NCI-H146 (cell line): ENCODE measurements at regions not wholly inside any gene's neighbourhood (a gene's known extent, or its start where the extent isn't known, plus 50 kb on each side); places are given as distances from the start of the nearest gene placed in this dataset.

ENCODE experiments used
- DNase-seq: peaks from one replicate; lab custom pipeline; 2025; lab: John Stamatoyannopoulos, UW

GRCh38 chrX:45400027-45400779 lies 199.5 kb upstream of the DIPK2B start:
- no peak for DNase-seq

GRCh38 chrX:45385757-45386156 lies 185.1 kb upstream of the DIPK2B start:
- no peak for DNase-seq

DNA sequence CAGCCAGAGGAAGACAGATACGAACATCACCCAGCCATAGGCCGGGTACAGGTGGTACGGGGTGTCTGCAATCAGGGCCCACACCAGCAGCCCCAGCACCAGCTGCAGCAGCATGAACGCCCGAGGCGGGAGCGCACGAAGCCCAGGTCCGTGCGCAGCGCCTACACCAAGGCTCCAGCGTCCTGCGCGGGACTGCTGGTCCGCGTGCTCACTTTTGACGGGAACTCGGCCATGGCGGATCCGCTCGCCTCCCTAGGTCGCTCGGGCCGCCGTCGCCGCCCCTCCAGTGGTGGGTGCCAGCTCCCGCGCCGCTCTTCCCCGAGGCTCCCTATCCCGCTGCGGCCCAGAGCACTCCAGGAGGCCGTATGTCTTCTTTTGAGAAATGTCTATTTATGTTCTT lies 181.2 kb upstream of the DIPK2B start:
- DNase-seq = no peak

GRCh38 chrX:45381366-45381765 lies 180.7 kb upstream of the DIPK2B start:
- no peak for DNase-seq

DNA sequence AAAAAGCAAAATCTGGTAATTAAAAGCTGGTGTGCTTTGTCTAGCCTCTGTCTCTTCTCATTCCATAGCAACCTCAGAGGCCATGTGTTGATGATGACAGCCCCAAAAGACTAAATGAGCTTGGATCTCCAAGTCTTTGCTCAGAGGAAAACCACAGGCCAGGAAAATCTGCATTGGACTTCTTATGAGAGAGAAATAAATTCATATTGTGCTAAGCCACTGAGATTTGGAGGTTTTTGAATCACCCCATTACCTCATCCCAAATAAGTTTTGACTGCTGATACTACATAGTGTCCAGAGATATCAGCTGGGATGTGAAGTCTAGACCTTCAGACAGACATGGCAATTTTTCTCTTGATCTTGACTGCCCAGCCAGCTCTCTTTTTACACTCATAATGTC lies 178.6 kb upstream of the DIPK2B start:
- DNase-seq = no peak

- no peak for DNase-seq
Observed at GRCh38 chrX:45372151-45372550, 171.5 kb upstream of the DIPK2B start.

GRCh38 chrX:45368705-45369104 lies 168.0 kb upstream of the DIPK2B start:
- DNase-seq = no peak

- no peak for DNase-seq
Observed at GRCh38 chrX:45363596-45363995, 162.9 kb upstream of the DIPK2B start.

- no peak for DNase-seq
Observed at GRCh38 chrX:45360571-45360970, 159.9 kb upstream of the DIPK2B start.

- DNase-seq = no peak
Observed at GRCh38 chrX:45358392-45358791, 157.7 kb upstream of the DIPK2B start.

- no peak for DNase-seq
Observed at GRCh38 chrX:45353456-45353855, 152.8 kb upstream of the DIPK2B start.

DNA sequence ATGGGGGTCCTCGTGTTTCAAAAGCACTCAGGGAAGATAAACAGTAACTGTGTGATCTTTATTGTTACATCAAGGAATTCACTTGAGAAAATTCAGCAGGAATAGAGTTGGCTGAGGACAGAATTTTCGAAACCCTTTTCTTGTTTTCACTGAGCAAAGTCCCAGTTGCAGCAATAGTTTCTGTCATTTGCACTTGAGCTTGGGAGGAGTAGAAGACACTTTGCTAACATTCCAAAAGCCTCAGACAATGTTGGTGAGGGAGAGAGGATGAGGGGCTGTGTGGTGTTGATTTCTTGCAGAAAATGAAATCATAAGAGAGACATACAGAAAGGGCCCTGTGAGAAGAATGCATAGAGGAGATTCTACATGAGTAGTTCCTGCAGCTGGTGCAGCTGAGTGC lies 151.9 kb upstream of the DIPK2B start:
- DNase-seq = no peak

- no peak for DNase-seq
Observed at GRCh38 chrX:45351478-45351877, 150.8 kb upstream of the DIPK2B start.

DNA sequence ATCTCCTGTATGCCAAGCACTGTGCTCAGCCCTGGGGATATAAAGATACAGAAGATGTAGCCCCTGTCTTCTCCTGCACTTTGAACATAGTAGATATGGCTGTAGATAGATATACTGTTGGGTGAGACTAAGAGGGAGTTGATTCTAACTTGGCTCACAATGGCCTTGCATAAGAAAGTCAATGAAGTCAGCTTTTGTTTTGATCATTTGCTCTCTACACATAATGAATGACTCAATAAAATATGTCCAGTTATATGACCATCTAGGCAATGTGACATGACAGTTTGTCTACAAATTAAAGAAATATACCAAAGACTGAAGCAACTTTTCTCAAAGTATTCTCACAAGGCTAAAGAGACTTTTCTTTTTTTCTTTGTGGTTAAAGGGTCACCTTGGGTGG lies 147.6 kb upstream of the DIPK2B start:
- DNase-seq = no peak

GRCh38 chrX:45347877-45348276 lies 147.2 kb upstream of the DIPK2B start:
- DNase-seq = no peak

GRCh38 chrX:45344594-45344993 lies 143.9 kb upstream of the DIPK2B start:
- DNase-seq = no peak

DNA sequence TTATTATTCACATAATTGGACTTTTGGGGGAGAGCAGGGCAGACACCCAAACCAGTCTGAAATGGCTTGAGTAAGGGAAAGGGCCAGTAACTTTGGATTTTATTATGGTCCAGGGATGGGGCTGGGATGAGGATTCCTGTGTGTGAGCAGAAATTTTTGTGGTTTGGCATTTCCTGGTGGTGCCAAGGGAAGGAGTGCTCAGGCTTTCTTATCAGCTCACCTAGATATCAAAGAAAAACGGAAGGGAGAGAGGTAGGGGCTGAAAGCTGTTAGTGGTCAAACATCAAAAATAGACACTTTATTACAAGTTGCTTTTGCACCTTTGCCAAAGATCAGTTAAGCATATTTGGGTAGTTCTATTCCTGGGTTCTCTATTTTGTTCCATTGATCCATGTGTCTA lies 128.5 kb upstream of the DIPK2B start:
- no peak for DNase-seq

- DNase-seq = no peak
Observed at GRCh38 chrX:45324941-45325340, 124.3 kb upstream of the DIPK2B start.

DNA sequence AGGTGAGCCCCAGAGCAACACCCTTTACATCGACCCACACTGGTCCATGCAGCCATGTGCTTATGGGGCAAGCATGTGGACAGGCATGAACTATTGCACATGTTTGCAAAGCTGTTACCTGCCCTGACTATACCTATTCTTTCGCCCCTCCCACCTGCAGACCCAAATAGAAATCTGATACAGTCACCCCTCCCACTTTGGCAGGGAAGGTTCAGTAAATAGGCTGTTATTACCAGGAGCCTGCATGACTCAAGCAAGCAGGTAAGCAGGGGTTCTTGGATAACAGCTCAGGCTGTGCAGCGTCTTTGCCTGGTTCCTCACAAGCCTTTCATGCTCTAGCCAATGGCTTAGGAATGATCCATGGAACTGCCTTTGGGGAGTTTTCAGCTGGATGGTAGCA lies 122.7 kb upstream of the DIPK2B start:
- DNase-seq = no peak

- no peak for DNase-seq
Observed at GRCh38 chrX:45322820-45323219, 122.1 kb upstream of the DIPK2B start.

- DNase-seq = no peak
Observed at GRCh38 chrX:45322382-45322781, 121.7 kb upstream of the DIPK2B start.

DNA sequence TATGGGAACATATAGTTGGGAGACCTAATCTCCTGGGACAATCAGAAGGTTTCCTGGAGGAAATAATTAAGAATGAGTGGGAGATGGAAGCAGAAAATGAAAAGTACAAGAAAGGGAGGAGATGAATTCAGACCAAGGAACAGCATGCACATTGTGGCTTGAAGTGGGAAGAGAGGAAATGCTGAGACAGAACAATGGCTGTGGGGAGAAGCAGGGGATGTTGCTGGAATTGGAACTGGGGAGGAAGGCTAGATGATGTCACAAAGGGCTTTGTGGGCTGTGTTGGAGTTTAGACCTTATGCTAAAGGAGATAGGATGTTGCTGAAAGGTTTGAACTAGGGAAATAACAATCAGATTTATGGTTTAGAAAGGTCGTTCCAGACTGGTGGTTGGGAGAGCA lies 119.5 kb upstream of the DIPK2B start:
- no peak for DNase-seq

- DNase-seq = no peak
Observed at GRCh38 chrX:45309801-45310200, 109.1 kb upstream of the DIPK2B start.

DNA sequence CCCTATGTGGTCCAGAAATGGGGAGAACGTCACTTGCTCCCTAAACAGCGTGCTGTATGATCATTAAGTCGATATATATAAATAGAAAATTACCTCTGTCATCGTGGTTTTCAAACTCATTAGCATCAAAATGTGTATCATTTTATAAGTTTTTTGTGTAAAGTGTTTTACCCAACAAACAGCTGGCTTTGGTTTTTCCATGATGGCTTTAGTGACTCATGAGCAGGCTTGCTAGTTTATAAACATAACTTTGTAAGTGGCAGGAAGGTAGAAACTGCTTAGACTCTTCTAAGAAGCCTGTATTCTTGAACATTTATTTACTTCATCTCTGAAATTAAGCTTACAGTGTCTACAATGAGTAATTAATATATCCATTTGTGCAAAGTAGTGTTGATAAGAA lies 108.4 kb upstream of the DIPK2B start:
- no peak for DNase-seq
